ENCODE measurements at regions not wholly inside any gene's neighbourhood (a gene's known extent, or its start where the extent isn't known, plus 50 kb on each side); places are given as distances from the start of the nearest gene placed in this dataset.
A peak's percentile ranks its signal among the peaks of the same experiment; 100 is the strongest.

GRCh38 chr2:177090967-177091366 lies 121.6 kb upstream of the HNRNPA3 start:
- no peak for DNase-seq

- DNase-seq = no peak
Measured at GRCh38 chr2:177093371-177093770, 119.2 kb upstream of the HNRNPA3 start.

- no peak for DNase-seq
Measured at GRCh38 chr2:177098001-177098613, 114.5 kb upstream of the HNRNPA3 start.

- no peak for DNase-seq
Measured at GRCh38 chr2:177101930-177102329, 110.7 kb upstream of the HNRNPA3 start.

GRCh38 chr2:177106212-177106611 lies 106.4 kb upstream of the HNRNPA3 start:
- no peak for DNase-seq

- no peak for DNase-seq
Measured at GRCh38 chr2:177108890-177109289, 103.7 kb upstream of the HNRNPA3 start.

GRCh38 chr2:177114712-177115111 lies 97.9 kb upstream of the HNRNPA3 start:
- no peak for DNase-seq

GRCh38 chr2:177117755-177118154 lies 94.8 kb upstream of the HNRNPA3 start:
- no peak for DNase-seq

GRCh38 chr2:177118636-177119035 lies 94.0 kb upstream of the HNRNPA3 start:
- no peak for DNase-seq

GRCh38 chr2:177119099-177119498 lies 93.5 kb upstream of the HNRNPA3 start:
- DNase-seq = no peak

- no peak for DNase-seq
Measured at GRCh38 chr2:177123048-177123447, 89.5 kb upstream of the HNRNPA3 start.

GRCh38 chr2:177124371-177124770 lies 88.2 kb upstream of the HNRNPA3 start:
- no peak for DNase-seq

GRCh38 chr2:177127821-177128220 lies 84.8 kb upstream of the HNRNPA3 start:
- DNase-seq = no peak

- no peak for DNase-seq
Measured at GRCh38 chr2:177129610-177130009, 83.0 kb upstream of the HNRNPA3 start.

GRCh38 chr2:177131858-177132257 lies 80.7 kb upstream of the HNRNPA3 start:
- no peak for DNase-seq

- DNase-seq = no peak
Measured at GRCh38 chr2:177138823-177139222, 73.8 kb upstream of the HNRNPA3 start.

GRCh38 chr2:177141866-177142265 lies 70.7 kb upstream of the HNRNPA3 start:
- no peak for DNase-seq

GRCh38 chr2:177143444-177143843 lies 69.2 kb upstream of the HNRNPA3 start:
- no peak for DNase-seq

GRCh38 chr2:177147093-177147694 lies 65.4 kb upstream of the HNRNPA3 start:
- DNase-seq = no peak

GRCh38 chr2:177147834-177148445 lies 64.7 kb upstream of the HNRNPA3 start:
- no peak for DNase-seq

GRCh38 chr2:177148477-177149154 lies 64.0 kb upstream of the HNRNPA3 start:
- peak; percentile 57 for DNase-seq

GRCh38 chr2:177149155-177149503 lies 63.5 kb upstream of the HNRNPA3 start:
- no peak for DNase-seq

GRCh38 chr2:177153805-177154204 lies 58.8 kb upstream of the HNRNPA3 start:
- DNase-seq = no peak

- DNase-seq = no peak
Measured at GRCh38 chr2:177154809-177155208, 57.8 kb upstream of the HNRNPA3 start.

Measured in CD4-positive, alpha-beta T cell treated with Interleukin-15 for 1 hour (primary cell).